GM21381 (cell line): ENCODE measurements at regions not wholly inside any gene's neighbourhood (a gene's known extent, or its start where the extent isn't known, plus 50 kb on each side); places are given as distances from the start of the nearest gene placed in this dataset.
"Not testable (repeated sequence)": the region's sequence is repeated elsewhere in the genome, so short reads cannot be mapped to it uniquely, and the experiment has no call there.

Source experiments
- ATAC-seq: cut with Tn5 transposase; IDR thresholded peaks from one replicate; pipeline ENCODE4 v1.9.1; 2021; ENCODE audit warnings: mild to moderate bottlenecking, moderate library complexity; ENCODE audit not compliant: unreplicated experiment

DNA sequence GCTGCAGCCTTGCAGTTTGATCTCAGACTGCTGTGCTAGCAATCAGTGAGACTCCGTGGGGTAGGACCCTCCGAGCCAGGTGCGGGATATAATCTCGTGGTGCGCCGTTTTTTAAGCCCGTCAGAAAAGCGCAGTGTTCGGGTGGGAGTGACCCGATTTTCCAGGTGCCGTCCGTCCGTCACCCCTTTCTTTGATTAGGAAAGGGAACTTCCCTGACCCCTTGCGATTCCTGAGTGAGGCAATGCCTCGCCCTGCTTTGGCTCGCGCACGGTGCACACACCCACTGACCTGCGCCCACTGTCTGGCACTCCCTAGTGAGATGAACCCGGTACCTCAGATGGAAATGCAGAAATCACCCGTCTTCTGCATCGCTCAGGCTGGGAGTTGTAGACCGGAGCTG lies 203.2 kb downstream of the SNCAIP start:
- not testable (repeated sequence) for ATAC-seq

DNA sequence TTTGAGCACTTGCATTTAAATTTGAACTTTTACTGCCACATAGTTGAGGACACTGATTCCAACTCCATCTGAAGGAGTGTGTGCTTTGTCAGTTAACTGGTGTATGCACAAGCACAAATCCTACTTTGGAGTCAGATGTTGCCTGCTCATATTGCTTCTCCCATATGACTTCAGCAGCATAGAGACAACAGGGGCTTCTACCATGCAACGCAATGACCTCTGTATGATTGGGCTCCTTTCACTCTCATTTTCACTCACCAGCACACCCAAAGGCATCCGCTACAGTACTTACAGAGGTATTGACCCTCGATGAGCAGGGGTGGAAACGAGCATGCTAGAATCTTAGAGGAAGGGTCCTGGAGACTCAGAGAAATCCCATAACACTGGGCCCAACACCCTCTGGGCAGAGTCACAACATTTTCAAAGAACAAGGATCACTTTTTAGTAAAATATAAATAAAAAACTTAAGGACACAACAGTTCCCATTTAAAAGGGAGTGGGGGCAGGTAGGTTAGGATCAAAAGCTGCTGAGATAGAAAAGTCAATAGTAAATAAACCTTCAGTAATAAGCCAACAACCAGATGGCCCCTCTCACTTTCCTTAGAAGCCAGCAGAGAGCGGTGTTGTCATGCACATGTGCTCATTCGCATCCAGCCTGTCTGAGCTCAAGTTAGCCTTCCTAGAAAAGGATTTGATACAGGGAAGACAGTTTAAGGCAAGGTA lies 203.8 kb downstream of the SNCAIP start:
- ATAC-seq: no peak

GRCh38 chr5:122516432-122516743 lies 204.4 kb downstream of the SNCAIP start:
- no peak for ATAC-seq

DNA sequence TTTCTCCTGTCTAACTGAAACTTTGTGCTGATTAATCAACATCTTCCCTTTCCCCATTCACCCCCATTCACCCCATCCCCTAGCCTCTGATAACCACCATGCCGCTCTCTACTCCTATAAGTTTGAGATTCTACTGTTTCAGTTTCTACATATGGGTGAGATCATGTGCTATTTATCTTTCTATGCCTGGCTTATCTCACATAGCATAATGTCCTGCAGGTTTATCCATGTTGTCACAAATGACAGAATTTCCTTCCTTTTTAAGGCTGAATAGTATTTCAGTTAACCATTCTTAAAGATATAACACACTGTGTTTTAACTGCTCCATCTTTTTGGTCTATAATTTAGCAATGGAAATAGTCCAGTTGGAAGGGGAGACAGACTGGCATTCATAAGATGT lies 205.1 kb downstream of the SNCAIP start:
- ATAC-seq: no peak

DNA sequence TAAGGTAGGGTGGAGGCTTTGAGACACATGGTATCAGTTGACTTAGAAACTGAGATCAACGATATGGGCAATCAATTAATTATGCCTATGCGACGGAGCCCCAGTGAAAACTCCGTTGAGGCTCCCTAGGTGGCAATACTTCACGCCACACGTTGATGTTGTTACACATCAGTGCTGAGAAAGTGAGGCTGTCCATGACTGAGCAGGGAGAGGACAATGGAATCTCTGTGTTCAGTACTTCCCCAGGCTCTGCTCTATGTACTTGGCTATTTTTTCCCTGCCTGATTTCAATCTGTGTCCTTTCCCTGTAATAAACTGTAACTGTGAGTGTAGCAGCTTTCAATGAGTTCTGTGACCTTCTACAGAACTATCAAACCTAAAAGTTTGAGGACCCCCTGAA lies 211.7 kb downstream of the SNCAIP start:
- no peak for ATAC-seq

DNA sequence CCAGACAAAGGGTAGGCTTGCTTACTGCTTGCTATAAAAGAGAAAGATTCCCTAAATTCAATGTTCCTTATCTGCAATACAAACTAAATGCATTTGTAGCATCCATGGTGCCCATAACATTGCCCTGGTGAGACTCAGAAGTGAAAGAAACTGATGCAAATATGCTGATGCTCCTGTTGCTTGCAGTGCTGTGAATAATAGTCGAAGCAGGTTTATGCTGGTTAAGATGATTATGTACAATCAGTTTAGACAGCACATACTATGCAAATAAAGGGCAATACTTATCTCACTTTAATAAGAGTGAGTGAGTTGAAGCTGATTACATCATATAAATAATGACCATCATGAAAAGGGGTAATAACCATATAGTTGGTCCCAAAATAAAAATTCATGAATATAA lies 215.5 kb downstream of the SNCAIP start:
- ATAC-seq: no peak

- no peak for ATAC-seq
Measured at GRCh38 chr5:122532035-122532434, 220.0 kb downstream of the SNCAIP start.

- ATAC-seq: no peak
Measured at GRCh38 chr5:122533825-122534224, 221.8 kb downstream of the SNCAIP start.

DNA sequence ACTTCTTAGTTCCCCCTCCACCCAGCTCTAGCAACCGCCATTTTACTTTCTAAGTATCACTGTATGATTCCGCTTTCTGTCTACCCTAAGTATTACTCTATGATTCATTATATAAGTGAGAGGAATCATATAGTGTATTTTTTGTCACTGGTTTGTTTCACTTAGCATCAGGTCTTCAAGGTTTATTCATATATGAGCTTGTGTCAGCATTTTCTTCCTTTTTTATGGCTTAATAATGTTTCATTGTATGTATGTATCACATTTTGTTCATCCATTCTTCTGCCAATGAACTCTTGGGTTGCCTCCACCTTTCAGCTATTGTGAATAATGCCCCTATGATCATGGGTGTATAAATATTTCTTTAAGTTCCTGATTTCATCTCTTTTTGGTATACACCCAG lies 222.8 kb downstream of the SNCAIP start:
- no peak for ATAC-seq

GRCh38 chr5:122541388-122541787 lies 229.4 kb downstream of the SNCAIP start:
- ATAC-seq: no peak

- no peak for ATAC-seq
Measured at GRCh38 chr5:122545986-122546385, 228.9 kb upstream of the SNX2 start.

DNA sequence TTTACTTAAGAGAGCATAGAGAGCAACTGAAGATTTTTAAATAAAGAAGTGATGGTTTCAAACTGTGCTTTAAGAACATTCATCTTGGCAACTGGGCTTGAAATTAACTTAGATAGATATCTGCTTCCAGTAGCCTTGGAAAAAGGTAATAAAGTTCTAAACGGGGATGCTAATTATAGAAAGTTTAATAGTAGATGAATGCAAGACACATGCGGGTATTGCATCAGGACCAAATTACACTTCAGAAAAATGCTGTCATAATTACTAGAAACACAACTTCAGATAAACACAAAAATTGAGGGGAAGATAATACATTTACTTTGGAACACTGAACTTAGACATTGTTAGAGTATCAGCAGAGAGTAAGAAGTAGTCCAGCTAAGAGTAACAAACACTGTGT lies 227.7 kb upstream of the SNX2 start:
- ATAC-seq: no peak

- no peak for ATAC-seq
Measured at GRCh38 chr5:122547669-122548068, 227.2 kb upstream of the SNX2 start.

- ATAC-seq: no peak
Measured at GRCh38 chr5:122559676-122560075, 215.2 kb upstream of the SNX2 start.

GRCh38 chr5:122561209-122561608 lies 213.7 kb upstream of the SNX2 start:
- no peak for ATAC-seq

DNA sequence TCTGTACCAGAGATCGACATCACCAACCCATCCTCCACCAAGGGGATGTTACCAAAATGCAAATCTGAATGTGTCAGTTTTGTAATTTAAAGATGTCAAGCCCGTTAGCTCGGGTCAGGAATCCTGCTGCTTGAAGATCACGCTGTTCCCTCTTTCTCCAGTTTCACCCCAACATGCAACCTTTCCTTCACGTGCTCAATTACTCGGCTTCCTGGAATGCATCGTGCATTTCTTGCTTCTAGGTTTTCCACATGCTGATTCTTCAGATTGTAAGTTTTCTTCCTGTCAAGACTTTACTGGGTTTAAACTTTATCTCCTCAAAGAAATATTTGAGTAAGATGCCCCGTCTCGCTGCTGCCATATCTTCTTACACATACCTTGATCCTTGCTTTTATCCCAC lies 209.5 kb upstream of the SNX2 start:
- ATAC-seq: no peak

DNA sequence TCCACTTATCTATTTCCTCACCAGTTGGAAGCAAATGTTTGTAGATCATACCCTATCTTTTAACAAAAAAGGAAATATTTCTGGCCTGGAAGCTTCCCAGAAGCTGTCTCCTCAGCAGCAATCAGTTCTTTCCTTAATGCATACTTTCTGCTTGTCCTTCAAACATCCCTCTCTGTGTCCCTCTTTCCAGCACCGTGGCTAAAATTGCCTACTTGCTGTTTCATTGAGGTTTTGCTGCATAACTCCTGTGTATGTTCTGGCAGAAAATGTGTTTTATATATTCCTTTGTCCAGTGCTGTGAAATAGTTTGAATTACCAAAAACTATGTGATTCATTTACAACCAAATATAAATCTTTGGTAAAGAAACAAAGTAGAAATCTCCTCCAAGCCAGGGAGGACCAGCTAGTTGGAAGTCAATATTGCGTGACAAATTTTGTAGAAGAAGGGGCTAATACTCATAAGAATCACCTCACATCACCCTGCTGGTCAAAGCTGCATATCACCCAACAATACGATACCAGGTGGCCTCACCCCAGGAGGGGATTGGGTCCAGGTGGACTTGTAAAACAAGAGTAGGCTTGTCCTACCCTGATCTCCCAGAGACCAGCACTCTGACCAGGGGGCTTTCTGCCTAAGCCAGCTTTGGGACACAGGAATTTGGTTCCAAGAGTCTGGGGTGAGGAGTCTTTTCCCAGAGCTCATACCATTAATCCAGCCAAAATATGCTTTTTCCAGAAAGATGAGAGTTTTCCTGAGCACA lies 198.4 kb upstream of the SNX2 start:
- ATAC-seq: no peak

- ATAC-seq: no peak
Measured at GRCh38 chr5:122581629-122582028, 193.3 kb upstream of the SNX2 start.

DNA sequence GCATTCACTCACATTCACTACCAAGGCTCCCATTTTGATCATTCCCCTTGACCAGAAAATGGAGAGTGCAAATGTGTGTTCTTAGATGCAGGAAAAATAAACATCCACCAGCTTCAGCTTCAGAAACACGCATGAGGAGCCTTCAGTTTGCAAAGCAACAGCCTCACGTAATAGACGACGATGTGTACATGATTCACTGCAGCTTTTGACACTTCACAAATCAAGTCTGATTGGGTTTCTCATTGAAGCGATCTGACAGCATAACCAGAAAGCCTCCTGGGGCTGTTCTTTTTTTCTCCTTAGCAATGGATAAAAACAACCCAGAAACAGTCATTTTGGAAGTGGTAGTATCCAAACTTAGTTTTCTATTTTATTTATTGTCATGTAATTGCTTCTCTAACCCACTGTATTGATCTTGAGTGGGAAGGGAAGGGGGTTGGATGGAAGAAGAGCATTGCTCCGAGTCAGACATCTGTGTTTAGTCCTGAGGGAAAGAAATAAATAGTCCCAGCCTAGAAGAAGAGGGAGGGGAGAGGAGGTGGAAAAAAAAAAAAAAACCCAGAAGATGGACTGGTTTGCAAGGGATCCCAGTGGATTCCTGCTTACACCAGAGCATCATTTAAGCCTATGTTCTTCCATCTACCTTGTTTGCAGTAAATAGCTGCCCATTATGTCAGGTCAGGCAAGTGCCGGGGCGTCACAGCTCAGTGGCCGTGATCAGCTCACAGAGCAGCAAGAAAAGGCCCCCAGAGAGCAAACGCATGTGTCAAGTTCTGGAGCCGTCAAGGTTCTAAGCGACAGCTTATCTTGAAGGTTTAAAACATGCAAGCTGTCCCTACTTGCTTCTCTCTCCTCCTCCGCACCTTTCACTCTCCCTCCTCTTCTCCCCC lies 190.2 kb upstream of the SNX2 start:
- no peak for ATAC-seq

DNA sequence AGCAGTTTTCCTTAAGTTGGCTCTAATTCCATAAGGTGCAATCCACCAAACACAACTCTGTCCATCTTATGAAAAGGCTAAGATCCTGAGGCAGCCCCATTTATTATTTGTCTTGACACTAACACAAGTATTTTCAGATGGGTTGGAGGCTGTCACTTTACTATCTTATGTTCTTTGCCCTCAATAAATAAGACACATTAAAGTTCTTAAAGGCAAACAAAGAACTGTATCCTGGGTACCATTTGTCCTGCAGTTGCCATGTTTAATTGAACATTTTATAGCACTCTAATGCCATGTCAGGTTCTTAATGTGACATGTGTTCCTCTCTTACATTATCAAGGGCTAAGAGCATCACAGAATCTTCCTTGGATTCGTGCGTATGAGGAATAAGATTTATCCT lies 189.5 kb upstream of the SNX2 start:
- ATAC-seq: no peak

DNA sequence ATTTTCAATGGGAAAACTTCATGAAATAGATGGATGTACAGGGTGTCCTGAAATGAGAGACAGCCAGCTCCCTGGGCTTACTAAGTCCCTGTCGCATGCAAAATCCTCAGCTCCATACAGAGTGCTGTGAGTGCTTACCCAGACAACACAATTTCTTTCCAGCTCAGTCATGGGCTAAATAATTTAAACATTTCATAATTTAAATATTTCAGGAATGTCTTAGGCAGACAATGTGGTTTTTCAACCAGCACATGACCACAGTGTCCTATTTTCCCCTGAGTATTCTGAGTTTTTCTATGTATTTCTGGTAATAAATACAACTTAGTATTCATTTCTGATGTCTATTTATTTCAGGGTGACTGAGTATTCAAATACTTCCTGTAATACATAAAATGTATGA lies 188.5 kb upstream of the SNX2 start:
- no peak for ATAC-seq

DNA sequence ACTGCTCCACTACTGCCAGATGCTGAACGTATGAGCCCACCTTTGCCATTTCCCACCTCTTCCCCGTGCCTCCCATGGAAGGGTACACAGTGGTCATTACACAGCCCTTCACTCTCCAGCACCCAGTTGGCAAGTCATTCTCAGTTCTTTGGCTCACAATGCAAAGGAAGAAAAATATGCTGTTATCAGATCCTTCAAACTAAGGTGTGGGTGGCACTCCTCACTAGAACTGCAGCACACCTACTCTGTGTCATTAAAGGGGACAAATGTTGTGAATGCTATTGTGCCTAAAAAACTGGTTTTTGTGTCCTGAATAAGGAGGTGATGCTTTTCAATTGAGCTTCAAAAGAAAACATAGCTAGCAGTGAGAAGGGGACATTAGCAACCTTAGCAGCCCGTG lies 183.1 kb upstream of the SNX2 start:
- no peak for ATAC-seq
